Gastrocnemius medialis (tissue), 4 donors: ENCODE measurements at regions not wholly inside any gene's neighbourhood (a gene's known extent, or its start where the extent isn't known, plus 50 kb on each side); places are given as distances from the start of the nearest gene placed in this dataset.

Experiments
- CTCF ChIP-seq, 5 experiments: fragments of 450-650 bp in 3 of 5; fragments of 200-600 bp in 2 of 5; sonication (generic) in 2 of 5; IDR thresholded peaks in 4 of 5; conservative IDR thresholded peaks in 1 of 5; 1 replicate in 4 of 5; 2 replicates in 1 of 5; pipeline ENCODE4 v1.5.1; 2016 to 2019; ENCODE audit warnings: antibody characterized with exemption in 5 of 5, mild to moderate bottlenecking in 3 of 5, moderate library complexity in 3 of 5
- POLR2A ChIP-seq, 2 donors: fragments of 450-650 bp; IDR thresholded peaks; one replicate each; pipeline ENCODE4 v1.6.1; 2017; ENCODE audit warnings: antibody characterized with exemption in 2 of 2, mild to moderate bottlenecking in 2 of 2, moderate library complexity in 2 of 2

- TF ChIP-seq CTCF (IDR thresholded peaks at IDR 0.05 in 4 of 5, conservative IDR thresholded peaks at IDR 0.05 in 1 of 5) (no peak), POLR2A (IDR thresholded peaks at IDR 0.05) (no peak)
Observed at GRCh38 chr5:116640236-116640635, 65.6 kb upstream of the SEMA6A start.
